Mesenchymal stem cell (in vitro differentiated cells and primary cell): ENCODE measurements at regions not wholly inside any gene's neighbourhood (a gene's known extent, or its start where the extent isn't known, plus 50 kb on each side); places are given as distances from the start of the nearest gene placed in this dataset.

ENCODE experiments used
- DNase-seq: peaks from one replicate; pipeline ENCODE4 v3.0.0-alpha.2; 2013
- H2AFZ ChIP-seq: one replicate; pipeline ENCODE4 v1.6.1; 2013; ENCODE audit warnings: low read depth, mild to moderate bottlenecking, control low read depth, inconsistent platforms, low read length, moderate library complexity
- H2AK5ac ChIP-seq: 2 replicates; pipeline ENCODE4 v1.6.1; 2013; ENCODE audit warnings: low read length, moderate library complexity, mild to moderate bottlenecking, inconsistent platforms; ENCODE audit not compliant: severe bottlenecking
- H2BK120ac ChIP-seq: one replicate; pipeline ENCODE4 v1.6.1; 2013; ENCODE audit warnings: low read depth, mild to moderate bottlenecking, inconsistent platforms, low read length, moderate library complexity
- H2BK12ac ChIP-seq, 2 experiments: one replicate each; pipeline ENCODE4 v1.6.1; 2013; ENCODE audit warnings: inconsistent platforms in 2 of 2, low read length in 2 of 2, mild to moderate bottlenecking in 2 of 2, moderate library complexity in 2 of 2, control low read depth in 1 of 2
- H2BK15ac ChIP-seq: one replicate; pipeline ENCODE4 v1.6.1; 2013; ENCODE audit warnings: mild to moderate bottlenecking, low read depth, inconsistent platforms; ENCODE audit not compliant: poor library complexity, severe bottlenecking
- H2BK5ac ChIP-seq: 2 replicates; pipeline ENCODE4 v1.6.1; 2013; ENCODE audit warnings: low read depth, mild to moderate bottlenecking, low read length, control low read depth, inconsistent platforms; ENCODE audit not compliant: poor library complexity, severe bottlenecking
- H3K14ac ChIP-seq, 2 experiments: one replicate each; pipeline ENCODE4 v1.6.1; 2013; ENCODE audit warnings: inconsistent platforms in 2 of 2, low read length in 2 of 2, control low read depth in 1 of 2, mild to moderate bottlenecking in 1 of 2, moderate library complexity in 1 of 2
- H3K18ac ChIP-seq, 2 experiments: one replicate each; pipeline ENCODE4 v1.6.1; 2013; ENCODE audit warnings: inconsistent platforms in 2 of 2, low read length in 2 of 2, control low read depth in 1 of 2, low read depth in 1 of 2, mild to moderate bottlenecking in 1 of 2
- H3K23ac ChIP-seq, 2 experiments: one replicate each; pipeline ENCODE4 v1.6.1; 2013; ENCODE audit warnings: inconsistent platforms in 2 of 2, low read length in 2 of 2, mild to moderate bottlenecking in 2 of 2, moderate library complexity in 2 of 2, control low read depth in 1 of 2
- H3K27ac ChIP-seq: 2 replicates; pipeline ENCODE4 v1.5.1; 2013; ENCODE audit warnings: mild to moderate bottlenecking, moderate library complexity, low read length, control low read depth, inconsistent platforms; ENCODE audit not compliant: poor library complexity, severe bottlenecking
- H3K27me3 ChIP-seq, 2 experiments: 2 replicates each; pipeline versions ENCODE4 v1.6.1 to v1.7.0; 2013; ENCODE audit warnings: low read length in 2 of 2, mild to moderate bottlenecking in 2 of 2, moderate library complexity in 2 of 2, control low read depth in 1 of 2, inconsistent platforms in 1 of 2; ENCODE audit not compliant: control insufficient read depth in 1 of 2, insufficient read depth in 1 of 2
- H3K36me3 ChIP-seq, 2 experiments: 2 replicates each; pipeline versions ENCODE4 v1.6.1 to v1.7.0; 2013; ENCODE audit warnings: low read length in 2 of 2, control low read depth in 1 of 2, inconsistent platforms in 1 of 2, low read depth in 1 of 2, mild to moderate bottlenecking in 1 of 2; ENCODE audit not compliant: insufficient read depth in 2 of 2, control insufficient read depth in 1 of 2
- H3K4ac ChIP-seq, 2 experiments: one replicate each; pipeline ENCODE4 v1.6.1; 2013; ENCODE audit warnings: inconsistent platforms in 2 of 2, low read length in 2 of 2, mild to moderate bottlenecking in 2 of 2, moderate library complexity in 2 of 2, control low read depth in 1 of 2, low read depth in 1 of 2
- H3K4me1 ChIP-seq: 2 replicates; pipeline ENCODE4 v1.6.1; 2013; ENCODE audit warnings: low read depth, low read length, control low read depth; ENCODE audit not compliant: control insufficient read depth, insufficient read depth
- H3K4me2 ChIP-seq: 2 replicates; pipeline ENCODE4 v1.6.1; 2013; ENCODE audit warnings: low read length, mild to moderate bottlenecking, inconsistent platforms; ENCODE audit not compliant: poor library complexity, severe bottlenecking
- H3K4me3 ChIP-seq, 2 experiments: 2 replicates each; pipeline versions ENCODE4 v1.5.1 to v1.7.0; 2013; ENCODE audit warnings: low read length in 2 of 2, mild to moderate bottlenecking in 2 of 2, control low read depth in 1 of 2, low read depth in 1 of 2; ENCODE audit not compliant: insufficient read depth in 1 of 2
- H3K79me1 ChIP-seq: replicated peaks from 2 replicates; pipeline ENCODE4 v1.6.1; 2013; ENCODE audit warnings: mild to moderate bottlenecking, control low read depth, low read length, inconsistent platforms; ENCODE audit not compliant: poor library complexity, severe bottlenecking
- H3K9ac ChIP-seq: 2 replicates; pipeline ENCODE4 v1.7.0; 2013; ENCODE audit warnings: mild to moderate bottlenecking, low read length, moderate library complexity
- H3K9me3 ChIP-seq: 2 replicates; pipeline ENCODE4 v1.7.0; 2013; ENCODE audit warnings: mild to moderate bottlenecking, low read length; ENCODE audit not compliant: control insufficient read depth
- H4K8ac ChIP-seq: one replicate; pipeline ENCODE4 v1.6.1; 2013; ENCODE audit warnings: inconsistent platforms, mild to moderate bottlenecking, low read length, moderate library complexity
- H4K91ac ChIP-seq: one replicate; pipeline ENCODE4 v1.6.1; 2013; ENCODE audit warnings: mild to moderate bottlenecking, low read length, inconsistent platforms
- WGBS: methylation state at CpG from one replicate; pipeline ENCODE4 v1.1.7; 2013; ENCODE audit warnings: mixed read lengths; 5-methylcytosine and 5-hydroxymethylcytosine counted together

DNA sequence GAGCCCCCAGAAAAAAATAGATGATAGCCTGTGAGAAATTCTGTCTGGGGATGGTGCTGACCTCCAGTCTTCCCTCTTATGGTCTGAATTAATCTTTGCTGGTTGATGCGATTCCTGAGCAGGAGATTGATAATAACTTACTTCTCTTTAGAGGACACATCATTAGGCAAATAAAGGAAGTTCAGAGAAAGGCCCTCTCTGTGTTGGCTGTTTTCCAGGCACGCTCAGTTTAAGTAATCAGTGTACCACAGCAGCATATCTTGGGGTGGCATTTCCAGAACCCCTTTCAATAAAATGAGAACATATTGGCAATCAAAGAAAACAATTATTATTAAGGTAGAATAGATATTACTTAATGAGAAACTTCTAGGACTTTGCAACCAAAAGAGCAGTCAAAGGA is 1129.3 kb upstream of the RAG2 start:
- Histone ChIP-seq H2BK15ac (no peak overlapping the region), H2AFZ (no peak overlapping the region), H3K23ac (no peak overlapping the region)

DNA sequence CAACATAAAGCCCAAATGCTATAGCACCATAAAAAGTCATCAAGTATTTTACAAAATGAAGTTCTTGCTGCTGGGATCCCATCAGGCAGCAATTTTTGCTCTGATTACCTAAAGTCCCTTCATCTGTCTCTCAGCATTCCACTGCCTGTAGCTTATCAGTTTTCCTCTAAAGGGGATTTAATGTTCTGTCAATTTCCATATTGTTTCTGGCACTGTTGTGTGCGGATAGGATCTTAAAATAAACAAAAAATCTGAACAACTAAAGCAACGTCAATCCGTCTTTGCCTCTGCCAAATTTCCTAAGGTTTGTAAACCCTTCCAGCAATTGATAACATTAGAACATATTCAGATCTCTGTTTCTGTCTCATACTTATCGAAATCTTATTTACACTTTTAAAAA is 1126.3 kb upstream of the RAG2 start:
- no peak overlapping the region for H3K14ac ChIP-seq
- 65% methylated on average over 3 of the region's 4 CpGs for WGBS

More for the DNA sequence above, 1129.3 kb upstream of the RAG2 start:
- Histone ChIP-seq H3K4me2 (no peak overlapping the region), H3K14ac (no peak overlapping the region), H2BK120ac (no peak overlapping the region), H3K18ac (no peak overlapping the region), H3K4me3 (no peak overlapping the region), H3K9me3 (no peaks in the 10 kb centered on the region), H2AK5ac (no peak overlapping the region), H3K79me1 (no peaks in the 10 kb centered on the region), H4K91ac (no peak overlapping the region), H4K8ac (no peak overlapping the region), H3K27ac (no peak overlapping the region), H3K4me1 (no peaks in the 10 kb centered on the region), H2BK12ac (no peak overlapping the region), H3K36me3 (no peaks in the 10 kb centered on the region), H3K9ac (no peak overlapping the region), H3K4ac (no peak overlapping the region), H2BK5ac (no peak overlapping the region), H3K27me3 (no peaks in the 10 kb centered on the region)
- 100% methylated on average over 2 of the region's 2 CpGs for WGBS
- DNase-seq = no peak

DNA sequence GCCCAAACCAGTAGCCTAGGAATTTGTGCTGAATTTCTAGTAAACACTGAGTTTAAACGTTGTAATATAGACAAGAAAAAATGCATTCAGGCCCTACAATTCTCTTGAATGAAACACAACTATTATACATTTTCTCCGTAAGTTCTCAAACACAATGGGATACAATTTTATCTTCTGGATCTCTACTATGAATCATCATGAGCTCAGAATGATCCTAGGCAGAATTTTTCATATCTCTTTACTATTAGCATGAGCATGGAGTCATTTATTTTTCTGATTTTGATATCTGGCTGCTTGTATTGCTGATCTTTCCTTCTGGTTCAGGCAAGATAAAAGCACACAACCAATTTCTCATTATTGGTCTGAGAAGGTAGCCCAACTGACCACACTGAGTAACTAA is 1123.4 kb upstream of the RAG2 start:
- H3K4me2 ChIP-seq = no peak overlapping the region
- H2BK12ac ChIP-seq = no peak overlapping the region
- H3K9me3 ChIP-seq = no peaks in the 10 kb centered on the region
- H3K79me1 ChIP-seq = no peaks in the 10 kb centered on the region
- H3K18ac ChIP-seq = no peak overlapping the region
- no peak overlapping the region for H2BK5ac ChIP-seq
- H3K4ac ChIP-seq = no peak overlapping the region
- no peak overlapping the region for H4K8ac ChIP-seq
- H2AK5ac ChIP-seq = no peak overlapping the region
- no peak overlapping the region for H2BK15ac ChIP-seq
- WGBS = 97% methylated on average over 2 of the region's 2 CpGs
- no peak overlapping the region for H3K4me3 ChIP-seq
- no peak overlapping the region for H3K14ac ChIP-seq
- no peak overlapping the region for H4K91ac ChIP-seq
- no peak overlapping the region for H3K23ac ChIP-seq
- no peaks in the 10 kb centered on the region for H3K27me3 ChIP-seq
- H3K27ac ChIP-seq = no peak overlapping the region
- no peaks in the 10 kb centered on the region for H3K36me3 ChIP-seq
- H2AFZ ChIP-seq = no peak overlapping the region
- H3K4me1 ChIP-seq = no peaks in the 10 kb centered on the region
- no peak overlapping the region for H3K9ac ChIP-seq
- H2BK120ac ChIP-seq = no peak overlapping the region
- DNase-seq = no peak

More for the DNA sequence above, 1126.3 kb upstream of the RAG2 start:
- Histone ChIP-seq H3K4me3 (no peak overlapping the region), H3K18ac (no peak overlapping the region), H3K23ac (no peak overlapping the region), H2BK12ac (no peak overlapping the region), H2BK15ac (no peak overlapping the region), H3K4ac (no peak overlapping the region), H3K4me1 (no peaks in the 10 kb centered on the region), H2AK5ac (no peak overlapping the region), H2BK120ac (no peak overlapping the region), H3K79me1 (no peaks in the 10 kb centered on the region), H4K91ac (no peak overlapping the region), H3K9me3 (no peaks in the 10 kb centered on the region), H3K27ac (no peak overlapping the region), H3K4me2 (no peak overlapping the region), H3K27me3 (no peaks in the 10 kb centered on the region), H4K8ac (no peak overlapping the region), H3K9ac (no peak overlapping the region), H2BK5ac (no peak overlapping the region), H3K36me3 (no peaks in the 10 kb centered on the region), H2AFZ (no peak overlapping the region)
- DNase-seq = no peak

GRCh38 chr11:37718431-37718999 is 1120.5 kb upstream of the RAG2 start:
- Histone ChIP-seq H4K91ac (no peak overlapping the region), H3K23ac (no peak overlapping the region), H2BK15ac (no peak overlapping the region), H3K4me2 (no peak overlapping the region), H3K27ac (no peak overlapping the region), H4K8ac (no peak overlapping the region), H3K4ac (no peak overlapping the region), H3K36me3 (no peaks in the 10 kb centered on the region), H2AK5ac (no peak overlapping the region), H3K18ac (no peak overlapping the region), H2BK120ac (no peak overlapping the region), H3K4me3 (no peak overlapping the region), H2BK12ac (no peak overlapping the region), H3K9ac (no peak overlapping the region), H3K14ac (no peak overlapping the region), H3K79me1 (no peaks in the 10 kb centered on the region), H3K9me3 (no peaks in the 10 kb centered on the region), H2BK5ac (no peak overlapping the region), H2AFZ (no peak overlapping the region), H3K4me1 (no peaks in the 10 kb centered on the region), H3K27me3 (no peaks in the 10 kb centered on the region)
- DNase-seq = no peak
- WGBS = 92% methylated on average over 1 of the region's 1 CpG
